ENCODE measurements at regions not wholly inside any gene's neighbourhood (a gene's known extent, or its start where the extent isn't known, plus 50 kb on each side); places are given as distances from the start of the nearest gene placed in this dataset.

GRCh38 chr2:155830817-155831579 lies 501.5 kb downstream of the NR4A2 start:
- no peaks in the 10 kb centered on the region for H3K36me3 ChIP-seq
- H3K27ac ChIP-seq: no peak overlapping the region
- no peak for DNase-seq (ENCODE audit: extremely low spot score in 2 of 2)
- no peaks in the 10 kb centered on the region for H3K9me3 ChIP-seq
- no peak overlapping the region for H3K4me3 ChIP-seq
- no peaks in the 10 kb centered on the region for H3K27me3 ChIP-seq
- no peaks in the 10 kb centered on the region for H3K4me1 ChIP-seq
- TF ChIP-seq CTCF (IDR thresholded peaks at IDR 0.05) (no peak), POLR2A (IDR thresholded peaks at IDR 0.05) (no peak), POLR2AphosphoS5 (IDR thresholded peaks at IDR 0.05; ENCODE audit: insufficient read depth in 1 of 2, low read depth in 1 of 2) (no peak)
- intact Hi-C loops (cut with DNase I): no loop called here

GRCh38 chr2:155830351-155830750 lies 502.2 kb downstream of the NR4A2 start:
- H3K27me3 ChIP-seq: no peaks in the 10 kb centered on the region
- no peak for TF ChIP-seq POLR2AphosphoS5 (IDR thresholded peaks at IDR 0.05; ENCODE audit: insufficient read depth in 1 of 2, low read depth in 1 of 2)
- no peak for TF ChIP-seq CTCF (IDR thresholded peaks at IDR 0.05)
- TF ChIP-seq POLR2A (IDR thresholded peaks at IDR 0.05): no peak
- no peak overlapping the region for H3K4me3 ChIP-seq
- no peak for DNase-seq (ENCODE audit: extremely low spot score in 2 of 2)
- H3K4me1 ChIP-seq: no peaks in the 10 kb centered on the region
- H3K36me3 ChIP-seq: no peaks in the 10 kb centered on the region
- intact Hi-C loops (cut with DNase I): no loop called here
- H3K27ac ChIP-seq: no peak overlapping the region
- no peaks in the 10 kb centered on the region for H3K9me3 ChIP-seq

- intact Hi-C loops (cut with DNase I): no loop called here
- Histone ChIP-seq H3K4me3 (no peak overlapping the region), H3K4me1 (no peaks in the 10 kb centered on the region), H3K36me3 (no peaks in the 10 kb centered on the region), H3K27ac (no peak overlapping the region), H3K27me3 (no peaks in the 10 kb centered on the region), H3K9me3 (no peaks in the 10 kb centered on the region)
- TF ChIP-seq CTCF (IDR thresholded peaks at IDR 0.05) (no peak), POLR2AphosphoS5 (IDR thresholded peaks at IDR 0.05; ENCODE audit: insufficient read depth in 1 of 2, low read depth in 1 of 2) (no peak), POLR2A (IDR thresholded peaks at IDR 0.05) (no peak)
- no peak for DNase-seq (ENCODE audit: extremely low spot score in 2 of 2)
Observed at GRCh38 chr2:155825876-155826275, 506.6 kb downstream of the NR4A2 start.

GRCh38 chr2:155815851-155816250 lies 516.7 kb downstream of the NR4A2 start:
- H3K27me3 ChIP-seq: no peaks in the 10 kb centered on the region
- intact Hi-C loops (cut with DNase I): no loop called here
- TF ChIP-seq POLR2AphosphoS5 (IDR thresholded peaks at IDR 0.05; ENCODE audit: insufficient read depth in 1 of 2, low read depth in 1 of 2) (no peak), CTCF (IDR thresholded peaks at IDR 0.05) (no peak), POLR2A (IDR thresholded peaks at IDR 0.05) (no peak)

GRCh38 chr2:155815275-155815674 lies 517.2 kb downstream of the NR4A2 start:
- Histone ChIP-seq H3K4me1 (no peaks in the 10 kb centered on the region), H3K4me3 (no peak overlapping the region), H3K9me3 (no peaks in the 10 kb centered on the region), H3K36me3 (no peaks in the 10 kb centered on the region), H3K27ac (no peak overlapping the region), H3K27me3 (no peaks in the 10 kb centered on the region)
- intact Hi-C loops (cut with DNase I): no loop called here
- no peak for DNase-seq (ENCODE audit: extremely low spot score in 2 of 2)
- TF ChIP-seq CTCF (IDR thresholded peaks at IDR 0.05): no peak

More at GRCh38 chr2:155815851-155816250, 516.7 kb downstream of the NR4A2 start:
- H3K27ac ChIP-seq: no peak overlapping the region
- no peak overlapping the region for H3K4me3 ChIP-seq
- H3K36me3 ChIP-seq: no peaks in the 10 kb centered on the region
- DNase-seq (ENCODE audit: extremely low spot score in 2 of 2): no peak
- no peaks in the 10 kb centered on the region for H3K4me1 ChIP-seq
- H3K9me3 ChIP-seq: no peaks in the 10 kb centered on the region
